ENCODE measurements at regions not wholly inside any gene's neighbourhood (a gene's known extent, or its start where the extent isn't known, plus 50 kb on each side); places are given as distances from the start of the nearest gene placed in this dataset.
A peak's percentile ranks its signal among the peaks of the same experiment; 100 is the strongest.

- TF ChIP-seq ADNP (CRISPR knock-in tag; IDR thresholded peaks at IDR 0.05) = no peak
- TF ChIP-seq FLYWCH1 (CRISPR knock-in tag; IDR thresholded peaks at IDR 0.05) = no peak
- no peak for TF ChIP-seq POGK (CRISPR knock-in tag; conservative IDR thresholded peaks at IDR 0.05)
- no peak for TF ChIP-seq SRSF4 (IDR thresholded peaks at IDR 0.05; ENCODE audit: low read depth, low read length, poor library complexity, severe bottlenecking)
- TF ChIP-seq ZNF878 (CRISPR knock-in tag; IDR thresholded peaks at IDR 0.05) = peak; percentile 67; the same call in 1 of the 2 replicates
- peak; percentile 80; the same call in 1 of the 2 replicates for TF ChIP-seq NFIC (IDR thresholded peaks at IDR 0.05; ENCODE audit: low read length)
- TF ChIP-seq E2F1 (CRISPR knock-in tag; IDR thresholded peaks at IDR 0.05) = no peak
- 0 out of 2 replicates have a peak, but pooled peaks have one; percentile 24 for TF ChIP-seq ZNF24 (IDR thresholded peaks at IDR 0.05)
- TF ChIP-seq ZFP36L1 (CRISPR knock-in tag; IDR thresholded peaks at IDR 0.05) = no peak
- no peak for TF ChIP-seq FOXC1 (CRISPR knock-in tag; IDR thresholded peaks at IDR 0.05; ENCODE audit: borderline replicate concordance)
- TF ChIP-seq FOXO1 (CRISPR knock-in tag; IDR thresholded peaks at IDR 0.05) = peak; percentile 66; the same call in 1 of the 2 replicates
- TF ChIP-seq POGZ (CRISPR knock-in tag; IDR thresholded peaks at IDR 0.05) = peak; percentile 66
- TF ChIP-seq ZSCAN20 (CRISPR knock-in tag; IDR thresholded peaks at IDR 0.05; ENCODE audit: borderline replicate concordance) = no peak
- no peak for TF ChIP-seq KDM5B (CRISPR knock-in tag; IDR thresholded peaks at IDR 0.05; ENCODE audit: borderline replicate concordance)
- no peak for TF ChIP-seq NFKBIZ (CRISPR knock-in tag; IDR thresholded peaks at IDR 0.05)
- no peak for TF ChIP-seq TBL1XR1 (IDR thresholded peaks at IDR 0.05; ENCODE audit: borderline replicate concordance, low read length, partially characterized antibody)
- no peak for TF ChIP-seq ZNF576 (CRISPR knock-in tag; IDR thresholded peaks at IDR 0.05)
- no peak for TF ChIP-seq PRDM4 (CRISPR knock-in tag; IDR thresholded peaks at IDR 0.05; ENCODE audit: borderline replicate concordance)
- TF ChIP-seq MXI1 (IDR thresholded peaks at IDR 0.05; ENCODE audit: borderline replicate concordance, low read depth, low read length) = peak; percentile 38; the same call in 1 of the 3 replicates
- no peak for TF ChIP-seq JUNB (CRISPR knock-in tag; IDR thresholded peaks at IDR 0.05; ENCODE audit: borderline replicate concordance)
- no peak for TF ChIP-seq ZSCAN25 (CRISPR knock-in tag; IDR thresholded peaks at IDR 0.05)
- no peak for TF ChIP-seq ZNF564 (CRISPR knock-in tag; IDR thresholded peaks at IDR 0.05)
- no peak for TF ChIP-seq RBM39 (IDR thresholded peaks at IDR 0.05; ENCODE audit: low read depth, low read length, poor library complexity, severe bottlenecking)
Measured at GRCh38 chr6:56739836-56740815, 97.4 kb upstream of the DST start (continued).

Data from HepG2 (cell line).